ENCODE measurements at regions not wholly inside any gene's neighbourhood (a gene's known extent, or its start where the extent isn't known, plus 50 kb on each side); places are given as distances from the start of the nearest gene placed in this dataset.

DNA sequence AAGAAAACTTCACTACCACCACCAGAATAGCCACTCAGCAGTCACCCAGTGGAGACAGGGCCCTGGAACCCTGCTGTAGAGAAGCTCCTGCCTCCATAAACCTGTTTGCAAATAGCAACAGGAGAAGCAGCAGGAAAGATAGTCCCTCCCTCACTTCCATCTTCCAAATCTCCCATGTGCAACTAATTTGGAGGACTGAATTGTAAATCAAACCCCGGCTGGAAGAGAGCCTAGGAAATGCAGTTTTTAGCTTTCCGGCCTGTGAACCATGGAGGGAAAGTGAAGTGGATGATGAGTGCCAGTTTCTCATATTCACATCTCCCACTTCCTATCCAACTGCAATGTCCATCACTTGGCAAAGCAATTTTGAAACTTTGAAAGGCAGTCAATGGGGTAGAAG lies 167.2 kb upstream of the FRMD6 start:
- Histone ChIP-seq H3K36me3 (no peaks in the 10 kb centered on the region), H3K27me3 (no peaks in the 10 kb centered on the region), H3K4me3 (ENCODE audit: low read depth in 1 of 2, low read length in 1 of 2) (no peak overlapping the region), H3K9me3 (no peaks in the 10 kb centered on the region), H3K27ac (no peak overlapping the region), H3K4me1 (ENCODE audit: control insufficient read depth in 1 of 2, insufficient read depth in 1 of 2, low read depth in 1 of 2, low read length in 1 of 2) (no peaks in the 10 kb centered on the region)
- no peak for TF ChIP-seq CTCF (IDR thresholded peaks at IDR 0.05)

- Histone ChIP-seq H3K36me3 (no peaks in the 10 kb centered on the region), H3K27ac (no peak overlapping the region), H3K4me3 (ENCODE audit: low read depth in 1 of 2, low read length in 1 of 2) (no peak overlapping the region), H3K4me1 (ENCODE audit: control insufficient read depth in 1 of 2, insufficient read depth in 1 of 2, low read depth in 1 of 2, low read length in 1 of 2) (no peaks in the 10 kb centered on the region), H3K27me3 (no peaks in the 10 kb centered on the region), H3K9me3 (no peaks in the 10 kb centered on the region)
- TF ChIP-seq CTCF (IDR thresholded peaks at IDR 0.05), result no peak
These were observed 166.0 kb upstream of the FRMD6 start for GRCh38 chr14:51485733-51486132.

- no peak overlapping the region for H3K27ac ChIP-seq
- TF ChIP-seq CTCF (IDR thresholded peaks at IDR 0.05), result no peak
These were observed 163.9 kb upstream of the FRMD6 start for GRCh38 chr14:51487848-51488247.

GRCh38 chr14:51488569-51489220 lies 163.0 kb upstream of the FRMD6 start:
- Histone ChIP-seq H3K27ac (no peak overlapping the region), H3K4me3 (ENCODE audit: low read depth in 1 of 2, low read length in 1 of 2) (no peak overlapping the region), H3K9me3 (no peaks in the 10 kb centered on the region), H3K4me1 (ENCODE audit: control insufficient read depth in 1 of 2, insufficient read depth in 1 of 2, low read depth in 1 of 2, low read length in 1 of 2) (no peaks in the 10 kb centered on the region), H3K36me3 (no peaks in the 10 kb centered on the region), H3K27me3 (no peaks in the 10 kb centered on the region)
- no peak for TF ChIP-seq CTCF (IDR thresholded peaks at IDR 0.05)

More at GRCh38 chr14:51487848-51488247, 163.9 kb upstream of the FRMD6 start:
- Histone ChIP-seq H3K4me3 (ENCODE audit: low read depth in 1 of 2, low read length in 1 of 2) (no peak overlapping the region), H3K4me1 (ENCODE audit: control insufficient read depth in 1 of 2, insufficient read depth in 1 of 2, low read depth in 1 of 2, low read length in 1 of 2) (no peaks in the 10 kb centered on the region), H3K27me3 (no peaks in the 10 kb centered on the region), H3K36me3 (no peaks in the 10 kb centered on the region), H3K9me3 (no peaks in the 10 kb centered on the region)

DNA sequence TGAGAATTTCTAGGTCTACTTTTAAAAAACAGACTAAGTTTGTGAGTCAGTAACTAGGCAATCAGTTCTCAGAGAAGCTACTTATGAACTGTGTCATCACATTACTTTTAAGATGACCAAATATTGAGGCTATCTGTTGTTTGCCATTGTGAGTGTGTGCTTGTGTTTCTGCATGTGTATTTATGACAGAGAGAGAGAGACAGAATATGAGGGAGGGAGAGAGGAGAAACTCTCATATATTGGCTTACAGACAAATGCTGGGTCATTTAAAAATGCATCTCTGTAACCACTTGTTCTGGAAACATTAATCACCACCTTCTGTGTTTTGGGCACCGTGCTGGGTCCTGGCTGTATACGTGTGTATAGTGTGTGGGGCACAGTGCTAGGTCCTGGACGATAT lies 161.5 kb upstream of the FRMD6 start:
- Histone ChIP-seq H3K27ac (no peak overlapping the region), H3K9me3 (no peaks in the 10 kb centered on the region), H3K4me3 (ENCODE audit: low read depth in 1 of 2, low read length in 1 of 2) (no peak overlapping the region), H3K27me3 (no peaks in the 10 kb centered on the region), H3K36me3 (no peaks in the 10 kb centered on the region), H3K4me1 (ENCODE audit: control insufficient read depth in 1 of 2, insufficient read depth in 1 of 2, low read depth in 1 of 2, low read length in 1 of 2) (no peaks in the 10 kb centered on the region)
- no peak for TF ChIP-seq CTCF (IDR thresholded peaks at IDR 0.05)
